Naive B cell (primary cell): ENCODE measurements at regions not wholly inside any gene's neighbourhood (a gene's known extent, or its start where the extent isn't known, plus 50 kb on each side); places are given as distances from the start of the nearest gene placed in this dataset.
A peak's percentile ranks its signal among the peaks of the same experiment; 100 is the strongest.

Experiments
- ATAC-seq, 2 donors: fragments of 150-1000 bp; cut with Tn5 transposase; 2 replicates each; pipeline ENCODE4 v1.10.0; 2021; ENCODE audit warnings: low read depth in 2 of 2, mild to moderate bottlenecking in 2 of 2, moderate library complexity in 2 of 2
- DNase-seq: peaks from one replicate; pipeline ENCODE4 v3.0.0; 2022
- H3K27ac Mint-ChIP-seq, 6 donors: one replicate each; pipeline ENCODE4 v1.8.0; 2020 to 2022; ENCODE audit warnings: mild to moderate bottlenecking in 6 of 6, mixed read lengths in 6 of 6, moderate library complexity in 5 of 6, inconsistent platforms in 2 of 6
- H3K27me3 Mint-ChIP-seq, 3 donors: one replicate each; pipeline ENCODE4 v1.8.0; 2021 to 2022; ENCODE audit warnings: mixed read lengths in 3 of 3, mild to moderate bottlenecking in 1 of 3
- H3K36me3 Mint-ChIP-seq, 2 donors: one replicate each; pipeline ENCODE4 v1.8.0; 2020 to 2022; ENCODE audit warnings: mixed read lengths in 2 of 2, inconsistent platforms in 1 of 2, mild to moderate bottlenecking in 1 of 2
- H3K4me1 Mint-ChIP-seq, 3 donors: one replicate each; pipeline ENCODE4 v1.8.0; 2020 to 2022; ENCODE audit warnings: mixed read lengths in 3 of 3, inconsistent platforms in 1 of 3, mild to moderate bottlenecking in 1 of 3, moderate library complexity in 1 of 3
- H3K4me3 Mint-ChIP-seq, 8 donors: one replicate each; pipeline ENCODE4 v1.8.0; 2020 to 2022; ENCODE audit warnings: mild to moderate bottlenecking in 8 of 8, mixed read lengths in 8 of 8, moderate library complexity in 8 of 8, inconsistent platforms in 2 of 8
- H3K9me3 Mint-ChIP-seq, 7 donors: one replicate each; pipeline ENCODE4 v1.8.0; 2020 to 2022; ENCODE audit warnings: mixed read lengths in 7 of 7, mild to moderate bottlenecking in 5 of 7, inconsistent platforms in 2 of 7, moderate library complexity in 1 of 7

- Mint-ChIP-seq H3K27me3 (peaks cover 0 to 7% (median 0%) of the 10 kb centered on the region in 3 donors), H3K36me3 (no peaks in the 10 kb centered on the region), H3K9me3 (peaks cover 0 to 9% (median 0%) of the 10 kb centered on the region in 7 donors), H3K4me3 (no peak overlapping the region), H3K4me1 (no peaks in the 10 kb centered on the region), H3K27ac (no peak overlapping the region)
- DNase-seq, result no peak
- ATAC-seq, result no peak
These were observed 56.7 kb upstream of the MYCN start for GRCh38 chr2:15883684-15884083.

- no peak overlapping the region for H3K4me3 Mint-ChIP-seq
- no peak for DNase-seq
- no peaks in the 10 kb centered on the region for H3K36me3 Mint-ChIP-seq
- no peaks in the 10 kb centered on the region for H3K4me1 Mint-ChIP-seq
- no peak for ATAC-seq
- H3K27me3 Mint-ChIP-seq, result peaks cover 0 to 7% (median 0%) of the 10 kb centered on the region in 3 donors
- no peak overlapping the region for H3K27ac Mint-ChIP-seq
- peaks cover 0 to 7% (median 0%) of the 10 kb centered on the region in 7 donors for H3K9me3 Mint-ChIP-seq
These were observed 55.6 kb upstream of the MYCN start for GRCh38 chr2:15884790-15885189.

- H3K9me3 Mint-ChIP-seq, result peaks cover 0 to 5% (median 0%) of the 10 kb centered on the region in 7 donors
- no peak for DNase-seq
- no peaks in the 10 kb centered on the region for H3K36me3 Mint-ChIP-seq
- no peaks in the 10 kb centered on the region for H3K4me1 Mint-ChIP-seq
- ATAC-seq, result no peak
- peaks cover 0 to 7% (median 0%) of the 10 kb centered on the region in 3 donors for H3K27me3 Mint-ChIP-seq
- no peak overlapping the region for H3K27ac Mint-ChIP-seq
- H3K4me3 Mint-ChIP-seq, result no peak overlapping the region
These were observed 54.1 kb upstream of the MYCN start for GRCh38 chr2:15886231-15886630.

GRCh38 chr2:15889442-15890123 is 50.8 kb upstream of the MYCN start:
- no peak for ATAC-seq

GRCh38 chr2:15890124-15890754 is 50.1 kb upstream of the MYCN start:
- no peak for DNase-seq
- no peaks in the 10 kb centered on the region for H3K9me3 Mint-ChIP-seq
- peak overlapping the region in 1 of 6 donors; percentile 14 for H3K27ac Mint-ChIP-seq
- no peak overlapping the region for H3K4me3 Mint-ChIP-seq
- no peak for ATAC-seq
- H3K36me3 Mint-ChIP-seq, result no peaks in the 10 kb centered on the region
- H3K27me3 Mint-ChIP-seq, result peaks cover 0 to 7% (median 0%) of the 10 kb centered on the region in 3 donors
- H3K4me1 Mint-ChIP-seq, result no peaks in the 10 kb centered on the region

More at GRCh38 chr2:15889442-15890123, 50.8 kb upstream of the MYCN start:
- peak overlapping the region in 1 of 6 donors; percentile 14 for H3K27ac Mint-ChIP-seq
- DNase-seq, result no peak
- H3K27me3 Mint-ChIP-seq, result peaks cover 0 to 7% (median 0%) of the 10 kb centered on the region in 3 donors
- H3K4me1 Mint-ChIP-seq, result no peaks in the 10 kb centered on the region
- no peaks in the 10 kb centered on the region for H3K36me3 Mint-ChIP-seq
- H3K4me3 Mint-ChIP-seq, result no peak overlapping the region
- no peaks in the 10 kb centered on the region for H3K9me3 Mint-ChIP-seq
